Inflammatory macrophage treated with lipopolysaccharide for 4 hours (primary cell): ENCODE measurements at regions not wholly inside any gene's neighbourhood (a gene's known extent, or its start where the extent isn't known, plus 50 kb on each side); places are given as distances from the start of the nearest gene placed in this dataset.

ENCODE experiments used
- DNase-seq: peaks from one replicate; pipeline ENCODE4 v3.0.0-alpha.2; 2020

GRCh38 chr13:31442571-31442970 lies 242.8 kb downstream of the B3GLCT start:
- DNase-seq, result no peak

GRCh38 chr13:31444266-31444856 lies 244.6 kb downstream of the B3GLCT start:
- no peak for DNase-seq

GRCh38 chr13:31452525-31452924 lies 252.8 kb downstream of the B3GLCT start:
- DNase-seq, result no peak

- no peak for DNase-seq
These were observed 255.8 kb downstream of the B3GLCT start for GRCh38 chr13:31455581-31455980.

- no peak for DNase-seq
These were observed 256.3 kb downstream of the B3GLCT start for GRCh38 chr13:31456056-31456455.

- DNase-seq, result no peak
These were observed 260.3 kb downstream of the B3GLCT start for GRCh38 chr13:31460061-31460460.

GRCh38 chr13:31461923-31462322 lies 262.1 kb downstream of the B3GLCT start:
- DNase-seq, result no peak

- no peak for DNase-seq
These were observed 263.0 kb downstream of the B3GLCT start for GRCh38 chr13:31462766-31463165.

- DNase-seq, result no peak
These were observed 268.5 kb downstream of the B3GLCT start for GRCh38 chr13:31468114-31468902.

GRCh38 chr13:31469377-31469776 lies 269.6 kb downstream of the B3GLCT start:
- DNase-seq, result no peak

- DNase-seq, result no peak
These were observed 263.1 kb upstream of the RXFP2 start for GRCh38 chr13:31476266-31476665.

GRCh38 chr13:31476753-31477152 lies 262.6 kb upstream of the RXFP2 start:
- DNase-seq, result no peak

GRCh38 chr13:31477961-31478360 lies 261.4 kb upstream of the RXFP2 start:
- DNase-seq, result no peak

- peak; percentile 2 for DNase-seq
These were observed 254.1 kb upstream of the RXFP2 start for GRCh38 chr13:31485183-31485582.

- no peak for DNase-seq
These were observed 253.7 kb upstream of the RXFP2 start for GRCh38 chr13:31485651-31486051.

GRCh38 chr13:31495336-31495735 lies 244.0 kb upstream of the RXFP2 start:
- no peak for DNase-seq

- no peak for DNase-seq
These were observed 240.1 kb upstream of the RXFP2 start for GRCh38 chr13:31499274-31499673.

GRCh38 chr13:31503626-31504025 lies 235.7 kb upstream of the RXFP2 start:
- DNase-seq, result no peak

GRCh38 chr13:31504918-31505317 lies 234.4 kb upstream of the RXFP2 start:
- DNase-seq, result no peak

GRCh38 chr13:31512331-31512730 lies 227.0 kb upstream of the RXFP2 start:
- no peak for DNase-seq

GRCh38 chr13:31514932-31515331 lies 224.4 kb upstream of the RXFP2 start:
- no peak for DNase-seq

- no peak for DNase-seq
These were observed 223.9 kb upstream of the RXFP2 start for GRCh38 chr13:31515427-31515826.

- no peak for DNase-seq
These were observed 221.7 kb upstream of the RXFP2 start for GRCh38 chr13:31517599-31517998.

GRCh38 chr13:31518645-31519044 lies 220.7 kb upstream of the RXFP2 start:
- DNase-seq, result no peak

- DNase-seq, result no peak
These were observed 217.9 kb upstream of the RXFP2 start for GRCh38 chr13:31521435-31521834.
